Cardiac fibroblast (primary cell): ENCODE measurements at regions not wholly inside any gene's neighbourhood (a gene's known extent, or its start where the extent isn't known, plus 50 kb on each side); places are given as distances from the start of the nearest gene placed in this dataset.

Experiments
- DNase-seq, 2 donors: peaks; one replicate each; pipeline versions ENCODE4 v3.0.0 to v3.0.0-alpha.2; 2010; ENCODE audit warnings: low read depth in 2 of 2
- H3K4me3 ChIP-seq, 2 donors: replicated peaks in 1 of 2; 1 replicate in 1 of 2; 2 replicates in 1 of 2; pipeline ENCODE4 v1.5.1; 2011; ENCODE audit warnings: low read depth in 2 of 2, low read length in 2 of 2, mild to moderate bottlenecking in 2 of 2, moderate library complexity in 1 of 2
- TF ChIP-seq, protein P1 (sequence below): IDR thresholded peaks from one replicate; pipeline ENCODE4 v1.5.1; 2011; ENCODE audit warnings: low read depth, mild to moderate bottlenecking, low read length, inconsistent platforms

DNA sequence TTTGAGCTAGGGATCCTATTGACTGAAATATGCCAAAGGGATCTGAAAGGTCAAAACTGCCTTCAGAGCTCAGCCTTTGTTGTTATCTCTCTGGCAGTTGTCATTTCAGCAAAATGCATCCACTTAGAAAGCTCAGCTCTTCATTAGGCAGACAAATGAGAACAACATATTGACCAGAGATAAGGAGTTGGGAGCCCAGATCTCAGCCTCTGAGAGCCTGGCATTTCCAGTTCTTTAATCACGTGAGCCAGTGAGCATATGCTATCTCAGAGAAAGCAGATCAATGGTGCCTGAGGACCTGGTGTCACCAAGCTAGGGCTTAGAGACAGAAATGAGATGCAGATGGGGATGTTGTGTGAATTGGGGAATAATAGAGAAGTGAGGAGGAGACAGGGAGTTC lies 101.1 kb downstream of the DAD1 start:
- H3K4me3 ChIP-seq: no peak overlapping the region
- TF ChIP-seq, protein P1, sequence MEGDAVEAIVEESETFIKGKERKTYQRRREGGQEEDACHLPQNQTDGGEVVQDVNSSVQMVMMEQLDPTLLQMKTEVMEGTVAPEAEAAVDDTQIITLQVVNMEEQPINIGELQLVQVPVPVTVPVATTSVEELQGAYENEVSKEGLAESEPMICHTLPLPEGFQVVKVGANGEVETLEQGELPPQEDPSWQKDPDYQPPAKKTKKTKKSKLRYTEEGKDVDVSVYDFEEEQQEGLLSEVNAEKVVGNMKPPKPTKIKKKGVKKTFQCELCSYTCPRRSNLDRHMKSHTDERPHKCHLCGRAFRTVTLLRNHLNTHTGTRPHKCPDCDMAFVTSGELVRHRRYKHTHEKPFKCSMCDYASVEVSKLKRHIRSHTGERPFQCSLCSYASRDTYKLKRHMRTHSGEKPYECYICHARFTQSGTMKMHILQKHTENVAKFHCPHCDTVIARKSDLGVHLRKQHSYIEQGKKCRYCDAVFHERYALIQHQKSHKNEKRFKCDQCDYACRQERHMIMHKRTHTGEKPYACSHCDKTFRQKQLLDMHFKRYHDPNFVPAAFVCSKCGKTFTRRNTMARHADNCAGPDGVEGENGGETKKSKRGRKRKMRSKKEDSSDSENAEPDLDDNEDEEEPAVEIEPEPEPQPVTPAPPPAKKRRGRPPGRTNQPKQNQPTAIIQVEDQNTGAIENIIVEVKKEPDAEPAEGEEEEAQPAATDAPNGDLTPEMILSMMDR: no peak
- DNase-seq: no peak

DNA sequence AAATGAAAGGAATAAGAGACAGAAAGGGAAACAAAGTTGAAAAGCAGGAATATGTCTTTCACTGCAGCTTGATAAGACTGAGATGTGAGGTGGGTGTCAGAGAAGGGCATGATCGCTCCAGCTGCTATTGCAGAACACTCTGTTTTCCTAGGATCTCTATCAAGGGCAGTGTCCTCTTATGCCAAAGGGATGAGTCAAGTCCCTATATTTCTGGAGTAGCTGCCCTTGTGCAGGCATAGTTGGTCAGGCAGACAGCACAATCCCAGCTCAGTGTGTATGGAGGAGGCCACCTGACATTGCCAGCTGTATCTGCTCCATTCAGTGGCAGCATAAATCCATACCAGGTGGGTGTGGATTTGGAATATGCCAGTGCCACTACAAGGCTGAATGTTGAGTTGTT lies 101.6 kb downstream of the DAD1 start:
- TF ChIP-seq, protein P1: no peak
- no peak overlapping the region for H3K4me3 ChIP-seq
- DNase-seq: no peak

DNA sequence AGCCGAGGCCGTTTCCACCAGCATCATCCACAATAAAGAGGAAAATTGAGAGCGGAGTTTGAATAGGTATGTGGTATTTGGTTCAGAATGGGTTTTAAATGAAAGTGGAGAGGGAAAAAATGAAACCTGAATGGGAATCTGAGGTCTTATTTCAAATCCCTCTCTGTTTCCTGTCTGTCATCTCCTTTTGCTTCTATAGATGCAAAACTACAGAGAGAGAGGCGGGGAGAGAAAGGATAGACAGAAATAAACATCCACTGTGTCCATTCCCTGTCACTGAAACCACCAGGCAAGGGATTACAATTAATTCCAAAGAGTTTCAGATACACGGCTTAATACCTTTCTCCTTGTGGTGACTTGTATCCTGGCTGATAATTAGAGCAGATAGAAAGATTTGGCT lies 102.3 kb downstream of the DAD1 start:
- no peak overlapping the region for H3K4me3 ChIP-seq
- DNase-seq: no peak
- TF ChIP-seq, protein P1: no peak

DNA sequence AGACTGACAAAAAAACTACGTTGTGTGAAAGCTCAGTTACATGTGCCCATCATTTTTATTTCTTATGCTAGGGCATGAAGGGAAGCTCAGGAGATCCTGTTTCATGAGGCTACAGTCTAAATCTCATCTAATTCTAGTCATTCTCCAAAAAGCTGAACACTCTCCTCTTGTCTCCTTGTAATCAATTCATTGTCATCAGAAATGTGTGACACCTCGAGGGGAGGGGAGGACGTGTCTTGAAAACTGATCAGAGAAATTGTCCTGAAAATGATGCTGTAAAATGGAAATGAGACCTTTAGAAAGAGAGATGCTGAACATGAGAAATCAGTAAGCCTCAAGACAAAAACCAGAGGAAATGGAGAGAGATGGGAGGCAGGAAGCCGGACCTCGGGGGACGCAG lies 103.4 kb downstream of the DAD1 start:
- no peak for DNase-seq
- H3K4me3 ChIP-seq: no peak overlapping the region
- TF ChIP-seq, protein P1: no peak

DNA sequence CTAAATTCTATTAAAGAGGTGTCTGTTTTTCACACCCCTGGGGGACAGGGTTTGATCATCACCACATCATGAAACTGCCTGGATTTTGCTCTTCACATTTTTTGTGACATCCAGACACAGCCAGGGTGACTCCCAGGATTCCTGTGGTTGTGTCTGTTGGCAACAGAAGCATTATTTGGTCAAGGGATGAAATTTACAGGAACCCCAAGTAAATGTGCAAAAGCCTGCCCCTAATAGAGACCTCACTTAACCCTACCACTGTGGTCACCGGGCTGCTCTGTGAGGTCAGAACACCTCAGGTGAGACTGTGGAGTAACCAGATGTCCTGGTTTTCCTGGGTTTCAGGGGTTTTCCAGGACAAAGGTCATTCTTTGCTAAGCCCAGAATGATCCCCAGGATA lies 103.8 kb downstream of the DAD1 start:
- peak in 1 of 2 donors; percentile 51 for DNase-seq
- no peak overlapping the region for H3K4me3 ChIP-seq
- TF ChIP-seq, protein P1: no peak

DNA sequence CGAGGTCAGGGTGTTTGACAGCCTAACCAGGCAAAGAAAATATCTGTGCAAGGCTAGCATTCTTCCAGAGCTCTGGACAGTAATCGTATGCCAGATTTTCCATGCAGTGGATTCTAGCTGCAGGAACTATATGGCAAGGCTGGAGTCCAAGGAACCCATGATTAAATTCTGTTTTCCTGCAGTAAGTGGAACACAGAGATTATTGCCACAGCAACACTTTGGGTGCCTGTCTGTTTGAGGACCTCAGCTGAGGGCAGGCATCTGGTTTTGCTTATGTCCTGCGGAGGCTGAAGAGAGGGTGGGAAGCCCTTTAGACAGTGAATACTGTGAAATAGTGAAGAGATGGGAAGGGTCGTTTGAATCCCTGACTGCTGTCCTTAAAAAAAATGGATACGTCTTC lies 104.4 kb downstream of the DAD1 start:
- no peak overlapping the region for H3K4me3 ChIP-seq
- peak in 1 of 2 donors; percentile 89 for DNase-seq
- TF ChIP-seq, protein P1: no peak

DNA sequence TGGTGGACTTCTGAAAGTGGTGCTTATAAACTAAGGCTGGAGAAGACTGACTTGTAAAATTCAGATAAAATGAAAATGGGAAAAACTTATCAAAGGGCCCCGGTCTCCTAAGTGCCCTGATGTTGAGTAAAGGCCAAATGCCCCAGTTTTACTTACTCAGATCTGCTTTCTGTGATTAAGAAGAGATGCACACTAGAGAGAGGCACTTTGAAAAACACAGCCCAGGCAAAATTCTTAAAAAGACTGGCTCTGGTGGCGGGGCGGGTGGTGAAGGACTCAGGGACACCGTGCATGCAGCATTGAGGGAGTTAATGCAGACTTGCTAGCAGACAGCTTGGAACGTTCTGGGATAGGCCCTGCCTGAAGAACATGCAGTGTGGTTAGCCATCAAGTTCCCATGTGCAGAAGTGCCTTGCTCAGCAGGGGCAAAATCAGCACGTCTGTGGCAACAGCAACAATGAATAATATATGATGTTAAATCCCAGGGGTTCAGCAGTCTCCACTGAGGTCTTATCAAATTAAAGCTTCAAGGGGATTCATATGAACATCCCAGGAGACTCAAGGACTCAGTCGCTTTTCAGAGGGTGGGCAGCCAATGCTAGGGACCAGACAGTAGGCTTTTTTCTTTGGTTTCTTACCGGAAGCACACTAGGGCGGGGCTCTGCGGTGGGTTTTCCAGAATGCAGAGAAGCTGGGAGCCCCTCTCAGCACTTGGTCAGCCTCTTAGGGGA lies 105.0 kb downstream of the DAD1 start:
- TF ChIP-seq, protein P1: no peak
- H3K4me3 ChIP-seq: no peak overlapping the region
- peak in 1 of 2 donors; percentile 34 for DNase-seq
